ENCODE measurements at regions not wholly inside any gene's neighbourhood (a gene's known extent, or its start where the extent isn't known, plus 50 kb on each side); places are given as distances from the start of the nearest gene placed in this dataset.
"Not testable (repeated sequence)": the region's sequence is repeated elsewhere in the genome, so short reads cannot be mapped to it uniquely, and the experiment has no call there.

- not testable (repeated sequence) for TF ChIP-seq YY1 (IDR thresholded peaks at IDR 0.05; ENCODE audit: insufficient read depth, insufficient read length); ZNF274 (IDR thresholded peaks at IDR 0.05; ENCODE audit: low read depth, low read length)
Measured at GRCh38 chr3:180786227-180786626, 106.9 kb upstream of the CCDC39 start.
